MM.1S (cell line): ENCODE measurements at regions not wholly inside any gene's neighbourhood (a gene's known extent, or its start where the extent isn't known, plus 50 kb on each side); places are given as distances from the start of the nearest gene placed in this dataset.

ENCODE experiments used
- DNase-seq: peaks from one replicate; pipeline ENCODE4 v3.0.0-alpha.2; 2015
- H2AFZ ChIP-seq: fragments of 300-600 bp; sonication (generic); 2 replicates; pipeline ENCODE4 v1.6.0; 2016; ENCODE audit warnings: antibody characterized with exemption, low read length
- H3F3A ChIP-seq: fragments of 300-600 bp; sonication (generic); 2 replicates; pipeline ENCODE4 v1.6.1; 2016; ENCODE audit warnings: mild to moderate bottlenecking, antibody characterized with exemption, low read length, moderate library complexity, mixed read lengths; ENCODE audit not compliant: insufficient read depth
- H3K27ac ChIP-seq: fragments of 300-600 bp; sonication (generic); 2 replicates; pipeline ENCODE4 v1.5.1; 2016; ENCODE audit warnings: mild to moderate bottlenecking, low read length
- H3K27me3 ChIP-seq: fragments of 300-600 bp; sonication (generic); replicated peaks from 2 replicates; pipeline ENCODE4 v1.6.0; 2016; ENCODE audit warnings: low read length; ENCODE audit not compliant: insufficient read depth
- H3K36me3 ChIP-seq: fragments of 300-600 bp; sonication (generic); replicated peaks from 2 replicates; pipeline ENCODE4 v1.6.1; 2016; ENCODE audit warnings: mild to moderate bottlenecking, low read length, mixed read lengths; ENCODE audit not compliant: insufficient read depth
- H3K4me1 ChIP-seq: fragments of 300-600 bp; sonication (generic); 2 replicates; pipeline ENCODE4 v1.6.1; 2016; ENCODE audit warnings: low read length, mixed read lengths
- H3K4me2 ChIP-seq: fragments of 300-600 bp; sonication (generic); 2 replicates; pipeline ENCODE4 v1.6.0; 2016; ENCODE audit warnings: low read depth, low read length
- H3K4me3 ChIP-seq: fragments of 300-600 bp; sonication (generic); 2 replicates; pipeline ENCODE4 v1.5.1; 2016; ENCODE audit warnings: low read length, mixed read lengths
- H3K79me2 ChIP-seq: fragments of 300-600 bp; sonication (generic); 2 replicates; pipeline ENCODE4 v1.6.1; 2016; ENCODE audit warnings: mixed run types, low read length, mixed read lengths
- H3K9ac ChIP-seq: fragments of 300-600 bp; sonication (generic); 2 replicates; pipeline ENCODE4 v1.6.1; 2016; ENCODE audit warnings: low read length, mixed read lengths
- H3K9me2 ChIP-seq: fragments of 300-600 bp; sonication (generic); replicated peaks from 2 replicates; pipeline ENCODE4 v1.6.1; 2016; ENCODE audit warnings: mild to moderate bottlenecking, low read length, mixed read lengths; ENCODE audit not compliant: insufficient read depth
- H3K9me3 ChIP-seq: fragments of 300-600 bp; sonication (generic); replicated peaks from 2 replicates; pipeline ENCODE4 v1.6.1; 2016; ENCODE audit warnings: mild to moderate bottlenecking, low read length, mixed read lengths; ENCODE audit not compliant: insufficient read depth
- H4K20me1 ChIP-seq: fragments of 300-600 bp; sonication (generic); 2 replicates; pipeline ENCODE4 v1.6.1; 2016; ENCODE audit warnings: mild to moderate bottlenecking, low read length, moderate library complexity, mixed read lengths; ENCODE audit not compliant: insufficient read depth
- CTCF ChIP-seq: fragments of 300-600 bp; sonication (generic); IDR thresholded peaks from 2 replicates; pipeline ENCODE4 v1.5.1; 2016; ENCODE audit warnings: antibody characterized with exemption, low read length, mixed read lengths
- EZH2 ChIP-seq: fragments of 300-600 bp; sonication (generic); optimal IDR thresholded peaks from 2 replicates; pipeline ENCODE3; 2017; ENCODE audit warnings: low read depth, mild to moderate bottlenecking, antibody characterized with exemption, low read length, mixed read lengths
- EZH2phosphoT487 ChIP-seq: fragments of 300-600 bp; sonication (generic); IDR thresholded peaks from 2 replicates; pipeline ENCODE4 v1.6.1; 2018; ENCODE audit warnings: antibody characterized with exemption, low read length

GRCh38 chr3:110493438-110494092 is 578.1 kb upstream of the NECTIN3 start:
- DNase-seq: peak; percentile 33
- TF ChIP-seq EZH2: no peak
- TF ChIP-seq CTCF: no peak
- no peak for TF ChIP-seq EZH2phosphoT487
- no peak overlapping the region for H3K4me3 ChIP-seq
- H3K36me3 ChIP-seq: no peaks in the 10 kb centered on the region
- H4K20me1 ChIP-seq: no peaks in the 10 kb centered on the region
- H3K4me2 ChIP-seq: no peak overlapping the region
- no peaks in the 10 kb centered on the region for H3K9me3 ChIP-seq
- no peak overlapping the region for H2AFZ ChIP-seq
- H3K9ac ChIP-seq: no peak overlapping the region
- no peaks in the 10 kb centered on the region for H3K27me3 ChIP-seq
- H3F3A ChIP-seq: no peaks in the 10 kb centered on the region
- H3K9me2 ChIP-seq: no peaks in the 10 kb centered on the region
- H3K4me1 ChIP-seq: no peaks in the 10 kb centered on the region
- no peaks in the 10 kb centered on the region for H3K79me2 ChIP-seq
- no peak overlapping the region for H3K27ac ChIP-seq

- no peaks in the 10 kb centered on the region for H4K20me1 ChIP-seq
- no peak overlapping the region for H2AFZ ChIP-seq
- no peaks in the 10 kb centered on the region for H3K79me2 ChIP-seq
- no peaks in the 10 kb centered on the region for H3K9me2 ChIP-seq
- H3F3A ChIP-seq: no peaks in the 10 kb centered on the region
- TF ChIP-seq EZH2phosphoT487: no peak
- no peak for TF ChIP-seq CTCF
- TF ChIP-seq EZH2: no peak
- no peak overlapping the region for H3K4me2 ChIP-seq
- H3K27ac ChIP-seq: no peak overlapping the region
- no peak overlapping the region for H3K9ac ChIP-seq
- DNase-seq: no peak
- no peak overlapping the region for H3K4me3 ChIP-seq
- H3K36me3 ChIP-seq: no peaks in the 10 kb centered on the region
- no peaks in the 10 kb centered on the region for H3K4me1 ChIP-seq
- no peaks in the 10 kb centered on the region for H3K27me3 ChIP-seq
- H3K9me3 ChIP-seq: no peaks in the 10 kb centered on the region
These were observed 577.5 kb upstream of the NECTIN3 start for GRCh38 chr3:110494093-110494490.

- Histone ChIP-seq H3K9me2 (no peaks in the 10 kb centered on the region), H3K4me2 (no peak overlapping the region)
These were observed 576.9 kb upstream of the NECTIN3 start for GRCh38 chr3:110494728-110495127.

More at GRCh38 chr3:110494728-110495127, 576.9 kb upstream of the NECTIN3 start:
- no peak for DNase-seq
- H3K27ac ChIP-seq: no peak overlapping the region
- no peaks in the 10 kb centered on the region for H3K9me3 ChIP-seq
- no peak for TF ChIP-seq EZH2phosphoT487
- TF ChIP-seq CTCF: no peak
- TF ChIP-seq EZH2: no peak
- H3K4me3 ChIP-seq: no peak overlapping the region
- H2AFZ ChIP-seq: no peak overlapping the region
- H3K9ac ChIP-seq: no peak overlapping the region
- H3K79me2 ChIP-seq: no peaks in the 10 kb centered on the region
- no peaks in the 10 kb centered on the region for H3K27me3 ChIP-seq
- no peaks in the 10 kb centered on the region for H3K36me3 ChIP-seq
- H3K4me1 ChIP-seq: no peaks in the 10 kb centered on the region
- H4K20me1 ChIP-seq: no peaks in the 10 kb centered on the region
- H3F3A ChIP-seq: no peaks in the 10 kb centered on the region
